Right cardiac atrium (tissue), 5 donors: ENCODE measurements at regions not wholly inside any gene's neighbourhood (a gene's known extent, or its start where the extent isn't known, plus 50 kb on each side); places are given as distances from the start of the nearest gene placed in this dataset.

Experiments used
- ATAC-seq, 2 donors: fragments of 200-7000 bp; cut with Tn5 transposase; one replicate each; pipeline versions ENCODE4 v1.8.0 to v1.9.1; 2020; ENCODE audit warnings: moderate library complexity in 2 of 2, mild to moderate bottlenecking in 1 of 2
- DNase-seq, 3 donors: peaks; one replicate each; pipeline ENCODE4 v3.0.0-alpha.2; 2020
- H3K27ac ChIP-seq: one replicate; pipeline ENCODE4 v1.5.1; 2013; ENCODE audit warnings: mild to moderate bottlenecking, low read length, control low read depth, moderate library complexity
- H3K27me3 ChIP-seq: one replicate; pipeline ENCODE4 v1.6.1; 2013; ENCODE audit not compliant: control insufficient read depth, insufficient read depth
- H3K4me1 ChIP-seq: one replicate; pipeline ENCODE4 v1.6.1; 2013; ENCODE audit warnings: low read length; ENCODE audit not compliant: control insufficient read depth, insufficient read depth
- H3K4me3 ChIP-seq: one replicate; pipeline ENCODE4 v1.5.1; 2013; ENCODE audit warnings: low read length, control low read depth
- H3K9me3 ChIP-seq: one replicate; pipeline ENCODE4 v1.6.1; 2013; ENCODE audit warnings: low read length; ENCODE audit not compliant: control insufficient read depth
- WGBS: extraction: QIAGEN DNeasy Blood & Tissue Kit; methylation state at CpG from one replicate; pipeline ENCODE4 v1.1.7; 2013; 5-methylcytosine and 5-hydroxymethylcytosine counted together
- intact Hi-C, 4 donors: fragments of 100-400 bp; cut with DNase I; formaldehyde crosslinking; loops; one replicate each; pipeline versions ENCODE4 v1.11.0 to v1.14.0; 2022 to 2023
- donor health status: healthy with polysubstance abuse.
- donor health status: DM: no; HTN: yes; CAD: no.
- donor health status: DM: no; HTN: no; CAD: no.
- donor health status: DM: no; HTN: yes; CAD: no; lungs with severe emphysema.
- donor health status: DM: yes; HTN: yes; CAD: no.

- Histone ChIP-seq H3K27ac (no peak overlapping the region), H3K4me1 (no peaks in the 10 kb centered on the region), H3K4me3 (no peak overlapping the region), H3K9me3 (no peaks in the 10 kb centered on the region), H3K27me3 (no peaks in the 10 kb centered on the region)
- intact Hi-C loops = no loop called here
- ATAC-seq (no peak), DNase-seq (peak in 2 of 3 donors; percentile 60 to 66)
- WGBS = 46% methylated on average over 5 of the region's 5 CpGs
Observed at GRCh38 chr1:47568763-47569162, 130.9 kb downstream of the FOXD2 start.

GRCh38 chr1:47569261-47569660 is 131.4 kb downstream of the FOXD2 start:
- DNase-seq (no peak), ATAC-seq (no peak)
- intact Hi-C loops = no loop called here
- Histone ChIP-seq H3K4me3 (no peak overlapping the region), H3K9me3 (no peaks in the 10 kb centered on the region), H3K27ac (no peak overlapping the region), H3K4me1 (no peaks in the 10 kb centered on the region), H3K27me3 (no peaks in the 10 kb centered on the region)
- WGBS = 81% methylated on average over 5 of the region's 5 CpGs

- no peaks in the 10 kb centered on the region for H3K4me1 ChIP-seq
- no peaks in the 10 kb centered on the region for H3K27me3 ChIP-seq
- DNase-seq = peak in 1 of 3 donors; percentile 38
- no peak overlapping the region for H3K27ac ChIP-seq
- ATAC-seq = peak; percentile 83 to 86
- intact Hi-C loops = no loop called here
- WGBS = 33% methylated on average over 9 of the region's 9 CpGs
- no peak overlapping the region for H3K4me3 ChIP-seq
- no peaks in the 10 kb centered on the region for H3K9me3 ChIP-seq
Observed at GRCh38 chr1:47569681-47570470, 132.0 kb downstream of the FOXD2 start.

GRCh38 chr1:47571161-47571560 is 133.3 kb downstream of the FOXD2 start:
- no peaks in the 10 kb centered on the region for H3K9me3 ChIP-seq
- 86% methylated on average over 5 of the region's 5 CpGs for WGBS
- H3K27me3 ChIP-seq = no peaks in the 10 kb centered on the region
- intact Hi-C loops = no loop called here
- H3K27ac ChIP-seq = no peak overlapping the region
- H3K4me3 ChIP-seq = no peak overlapping the region
- no peaks in the 10 kb centered on the region for H3K4me1 ChIP-seq
- no peak for DNase-seq
- ATAC-seq = no peak

- Histone ChIP-seq H3K4me1 (no peaks in the 10 kb centered on the region), H3K9me3 (no peaks in the 10 kb centered on the region), H3K27me3 (no peaks in the 10 kb centered on the region), H3K4me3 (no peak overlapping the region), H3K27ac (no peak overlapping the region)
- WGBS = 100% methylated on average over 2 of the region's 2 CpGs
- no peak for ATAC-seq
- no peak for DNase-seq
- intact Hi-C loops = no loop called here
Observed at GRCh38 chr1:47571952-47572351, 134.1 kb downstream of the FOXD2 start.

- no peak overlapping the region for H3K4me3 ChIP-seq
- intact Hi-C loops = no loop called here
- no peaks in the 10 kb centered on the region for H3K27me3 ChIP-seq
- no peaks in the 10 kb centered on the region for H3K9me3 ChIP-seq
- WGBS = 76% methylated on average over 13 of the region's 13 CpGs
- no peak for ATAC-seq
- no peak for DNase-seq
- H3K27ac ChIP-seq = no peak overlapping the region
- no peaks in the 10 kb centered on the region for H3K4me1 ChIP-seq
Observed at GRCh38 chr1:47572731-47573430, 135.0 kb downstream of the FOXD2 start.

GRCh38 chr1:47574451-47575165 is 136.8 kb downstream of the FOXD2 start:
- H3K4me3 ChIP-seq = no peak overlapping the region
- H3K27ac ChIP-seq = no peak overlapping the region
- no peaks in the 10 kb centered on the region for H3K27me3 ChIP-seq
- ATAC-seq (no peak), DNase-seq (no peak)
- H3K4me1 ChIP-seq = peaks cover 4% of the 10 kb centered on the region
- intact Hi-C loops = no loop called here
- WGBS = 83% methylated on average over 15 of the region's 15 CpGs
- no peaks in the 10 kb centered on the region for H3K9me3 ChIP-seq

GRCh38 chr1:47575855-47576757 is 138.3 kb downstream of the FOXD2 start:
- peaks cover 4% of the 10 kb centered on the region for H3K4me1 ChIP-seq
- no peaks in the 10 kb centered on the region for H3K27me3 ChIP-seq
- no peak for DNase-seq
- ATAC-seq = no peak
- intact Hi-C loops = no loop called here
- no peak overlapping the region for H3K27ac ChIP-seq
- no peak overlapping the region for H3K4me3 ChIP-seq
- no peaks in the 10 kb centered on the region for H3K9me3 ChIP-seq
- 82% methylated on average over 10 of the region's 10 CpGs for WGBS

GRCh38 chr1:47576758-47577115 is 138.9 kb downstream of the FOXD2 start:
- Histone ChIP-seq H3K27ac (no peak overlapping the region), H3K9me3 (no peaks in the 10 kb centered on the region), H3K4me1 (peaks cover 4% of the 10 kb centered on the region), H3K4me3 (no peak overlapping the region), H3K27me3 (no peaks in the 10 kb centered on the region)
- DNase-seq (no peak), ATAC-seq (no peak)
- intact Hi-C loops = no loop called here
- WGBS = 62% methylated on average over 2 of the region's 2 CpGs

- H3K27me3 ChIP-seq = no peaks in the 10 kb centered on the region
- H3K9me3 ChIP-seq = no peaks in the 10 kb centered on the region
- no peak for DNase-seq
- no peak overlapping the region for H3K27ac ChIP-seq
- intact Hi-C loops = no loop called here
- H3K4me3 ChIP-seq = no peak overlapping the region
- 77% methylated on average over 12 of the region's 12 CpGs for WGBS
- H3K4me1 ChIP-seq = peaks cover 4% of the 10 kb centered on the region
- ATAC-seq = no peak
Observed at GRCh38 chr1:47577303-47578025, 139.6 kb downstream of the FOXD2 start.
